OCI-LY7 (cell line): ENCODE measurements at regions not wholly inside any gene's neighbourhood (a gene's known extent, or its start where the extent isn't known, plus 50 kb on each side); places are given as distances from the start of the nearest gene placed in this dataset.

ENCODE experiments used
- CTCF ChIP-seq: fragments of 200-600 bp; sonication (generic); conservative IDR thresholded peaks from 2 replicates; pipeline ENCODE4 v1.5.1; 2014; ENCODE audit warnings: mild to moderate bottlenecking, antibody characterized with exemption, low read length, moderate library complexity, mixed read lengths
- EZH2phosphoT487 ChIP-seq: fragments of 200-600 bp; sonication (generic); IDR thresholded peaks from 2 replicates; pipeline ENCODE4 v1.6.1; 2018; ENCODE audit warnings: low read depth, borderline replicate concordance, mild to moderate bottlenecking, mixed run types, antibody characterized with exemption, low read length, moderate library complexity, mixed read lengths

- TF ChIP-seq EZH2phosphoT487 (no peak), CTCF (no peak)
Observed at GRCh38 chr9:93815135-93815534, 140.0 kb downstream of the BARX1 start.
